Fibroblast of lung (primary cell): ENCODE measurements at regions not wholly inside any gene's neighbourhood (a gene's known extent, or its start where the extent isn't known, plus 50 kb on each side); places are given as distances from the start of the nearest gene placed in this dataset.

Experiments
- DNase-seq, 2 donors: peaks; one replicate each; pipeline versions ENCODE4 v3.0.0 to v3.0.0-alpha.2; 2010; ENCODE audit warnings: low read depth in 2 of 2
- H2AFZ ChIP-seq: 2 replicates; pipeline ENCODE4 v1.5.1; 2012; ENCODE audit warnings: low read length, control low read depth, inconsistent platforms
- H3K27ac ChIP-seq: 2 replicates; pipeline ENCODE4 v1.5.1; 2011; ENCODE audit warnings: low read length, control low read depth; ENCODE audit not compliant: insufficient read depth
- H3K27me3 ChIP-seq: 2 replicates; pipeline ENCODE4 v1.5.1; 2011; ENCODE audit warnings: mild to moderate bottlenecking, low read length; ENCODE audit not compliant: control insufficient read depth, insufficient read depth
- H3K36me3 ChIP-seq: 2 replicates; pipeline ENCODE4 v1.5.1; 2011; ENCODE audit warnings: low read length; ENCODE audit not compliant: control insufficient read depth, insufficient read depth
- H3K4me1 ChIP-seq: 2 replicates; pipeline ENCODE4 v1.5.1; 2011; ENCODE audit warnings: low read length; ENCODE audit not compliant: control insufficient read depth, insufficient read depth; ENCODE audit errors: extremely low read depth
- H3K4me2 ChIP-seq: 2 replicates; pipeline ENCODE4 v1.5.1; 2011; ENCODE audit warnings: low read length, control low read depth; ENCODE audit not compliant: insufficient read depth; ENCODE audit errors: extremely low read depth
- H3K4me3 ChIP-seq, 4 experiments: fragments of 200-600 bp in 1 of 4; sonication (generic) in 1 of 4; replicated peaks in 1 of 4; 2 replicates each; pipeline ENCODE4 v1.5.1; 2011 to 2016; ENCODE audit warnings: low read length in 4 of 4, low read depth in 3 of 4, mild to moderate bottlenecking in 3 of 4, control low read depth in 2 of 4, inconsistent platforms in 1 of 4, mixed read lengths in 1 of 4; ENCODE audit not compliant: insufficient read depth in 1 of 4; ENCODE audit errors: control extremely low read depth in 1 of 4
- H3K79me2 ChIP-seq: 2 replicates; pipeline ENCODE4 v1.5.1; 2012; ENCODE audit warnings: mild to moderate bottlenecking, low read length, inconsistent platforms; ENCODE audit not compliant: control insufficient read depth, insufficient read depth
- H3K9ac ChIP-seq: 2 replicates; pipeline ENCODE4 v1.5.1; 2011; ENCODE audit warnings: mild to moderate bottlenecking, low read length, control low read depth; ENCODE audit not compliant: insufficient read depth
- H3K9me3 ChIP-seq: 2 replicates; pipeline ENCODE4 v1.5.1; 2012; ENCODE audit warnings: low read depth, low read length; ENCODE audit not compliant: control insufficient read depth, insufficient read depth
- H4K20me1 ChIP-seq: 2 replicates; pipeline ENCODE4 v1.5.1; 2011; ENCODE audit warnings: low read length; ENCODE audit not compliant: control insufficient read depth, insufficient read depth; ENCODE audit errors: extremely low read depth
- CTCF ChIP-seq, 2 donors: IDR thresholded peaks in 1 of 2; conservative IDR thresholded peaks in 1 of 2; 1 replicate in 1 of 2; 2 replicates in 1 of 2; pipeline ENCODE4 v1.5.1; 2011 to 2012; ENCODE audit warnings: low read length in 2 of 2, control low read depth in 1 of 2, inconsistent platforms in 1 of 2, low read depth in 1 of 2, mild to moderate bottlenecking in 1 of 2
- EZH2 ChIP-seq: IDR thresholded peaks from 2 replicates; pipeline ENCODE4 v1.5.1; 2012; ENCODE audit warnings: low read length, control low read depth, mild to moderate bottlenecking; ENCODE audit errors: missing control alignments

DNA sequence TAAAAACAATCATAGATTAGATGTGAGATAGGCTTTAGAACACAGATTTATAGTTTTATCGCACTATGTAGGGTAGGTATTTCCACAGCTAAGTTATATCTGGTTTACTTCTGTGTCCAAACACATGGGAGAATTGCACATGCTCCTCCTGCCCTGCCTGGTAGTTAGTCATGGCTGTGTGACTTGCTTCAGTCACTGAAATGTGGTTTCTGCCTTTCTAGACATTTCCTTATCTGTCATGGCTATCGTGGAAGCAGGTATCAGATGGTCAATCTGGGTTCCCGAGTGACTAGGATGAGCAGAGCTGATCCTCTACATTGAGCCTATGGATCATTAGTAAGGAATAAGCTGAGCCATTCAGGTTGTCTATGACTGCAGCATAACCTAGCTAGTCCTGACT lies 117.8 kb upstream of the GMDS start:
- TF ChIP-seq CTCF (conservative IDR thresholded peaks at IDR 0.05 in 1 of 2, IDR thresholded peaks at IDR 0.05 in 1 of 2; ENCODE audit: low read depth in 1 of 2, low read length in 2 of 2) (no peak), EZH2 (no peak)
- no peak overlapping the region for H2AFZ ChIP-seq
- DNase-seq: no peak

GRCh38 chr6:2361195-2361594 lies 115.8 kb upstream of the GMDS start:
- Histone ChIP-seq H3K4me1 (no peaks in the 10 kb centered on the region), H3K27ac (no peak overlapping the region), H3K79me2 (no peaks in the 10 kb centered on the region), H3K4me2 (no peak overlapping the region), H3K4me3 (no peak overlapping the region), H3K9ac (no peak overlapping the region), H2AFZ (no peak overlapping the region), H3K9me3 (no peaks in the 10 kb centered on the region), H3K36me3 (no peaks in the 10 kb centered on the region), H3K27me3 (no peaks in the 10 kb centered on the region), H4K20me1 (no peaks in the 10 kb centered on the region)
- TF ChIP-seq CTCF (conservative IDR thresholded peaks at IDR 0.05 in 1 of 2, IDR thresholded peaks at IDR 0.05 in 1 of 2; ENCODE audit: low read depth in 1 of 2, low read length in 2 of 2): no peak
- no peak for TF ChIP-seq EZH2
- DNase-seq: no peak

More for the DNA sequence above, 117.8 kb upstream of the GMDS start:
- no peaks in the 10 kb centered on the region for H3K79me2 ChIP-seq
- H3K9me3 ChIP-seq: no peaks in the 10 kb centered on the region
- H3K4me1 ChIP-seq: no peaks in the 10 kb centered on the region
- H3K4me2 ChIP-seq: no peak overlapping the region
- no peaks in the 10 kb centered on the region for H3K36me3 ChIP-seq
- no peak overlapping the region for H3K9ac ChIP-seq
- H4K20me1 ChIP-seq: no peaks in the 10 kb centered on the region
- H3K27ac ChIP-seq: no peak overlapping the region
- no peaks in the 10 kb centered on the region for H3K27me3 ChIP-seq
- H3K4me3 ChIP-seq: no peak overlapping the region

GRCh38 chr6:2360716-2361115 lies 115.3 kb upstream of the GMDS start:
- no peak overlapping the region for H2AFZ ChIP-seq
- no peak overlapping the region for H3K4me3 ChIP-seq
- no peaks in the 10 kb centered on the region for H3K27me3 ChIP-seq
- no peaks in the 10 kb centered on the region for H3K79me2 ChIP-seq
- no peaks in the 10 kb centered on the region for H4K20me1 ChIP-seq
- no peak for DNase-seq
- H3K27ac ChIP-seq: no peak overlapping the region
- TF ChIP-seq EZH2 (no peak), CTCF (conservative IDR thresholded peaks at IDR 0.05 in 1 of 2, IDR thresholded peaks at IDR 0.05 in 1 of 2; ENCODE audit: low read depth in 1 of 2, low read length in 2 of 2) (no peak)
- no peaks in the 10 kb centered on the region for H3K4me1 ChIP-seq
- no peak overlapping the region for H3K9ac ChIP-seq
- no peaks in the 10 kb centered on the region for H3K36me3 ChIP-seq
- H3K4me2 ChIP-seq: no peak overlapping the region
- no peaks in the 10 kb centered on the region for H3K9me3 ChIP-seq
